K562 (cell line): ENCODE measurements at regions not wholly inside any gene's neighbourhood (a gene's known extent, or its start where the extent isn't known, plus 50 kb on each side); places are given as distances from the start of the nearest gene placed in this dataset.

ENCODE experiments used
- ATAC-seq: fragments of 200-7000 bp; cut with Tn5 transposase; 3 replicates; pipeline ENCODE4 v1.9.1; 2020; ENCODE audit warnings: moderate library complexity
- BruUV-seq: library from RNA; stranded (reverse); fragments of 400-500 nt; replicated peaks from 2 replicates; lab custom pipeline; 2021; lab: Mats Ljungman, UMichigan
- CTCF ChIA-PET: fragments of 300-600 bp; formaldehyde crosslinking; extraction: SDS; loops from one replicate; lab custom pipeline; 2021; ENCODE audit warnings: low intra/inter-chr PET ratio; lab: Yijun Ruan, JAX
- POLR2A ChIA-PET: fragments of 300-600, 350-650 bp; sonication (Branson Sonifier 250); formaldehyde crosslinking; extraction: SDS; loops from one replicate; lab custom pipeline; 2021; ENCODE audit warnings: antibody characterized with exemption, inconsistent platforms; lab: Yijun Ruan, JAX
- DNase-seq, 4 experiments: peaks; one replicate each; pipeline versions ENCODE4 v3.0.0 to v3.0.0-alpha.2; 2011 to 2018; ENCODE audit warnings: low spot score in 3 of 4, mixed read lengths in 3 of 4; ENCODE audit errors: extremely low read depth in 1 of 4
- FAIRE-seq: peaks from 2 replicates; lab custom pipeline; 2011; peaks lifted over from hg19 to GRCh38; lab: Jason Lieb, UNC
- H2AFZ ChIP-seq: 2 replicates; pipeline ENCODE4 v1.6.0; 2011; ENCODE audit warnings: low read depth, low read length, control low read depth, inconsistent platforms
- H3K27ac ChIP-seq: fragments of 200-600 bp; 3 replicates; pipeline ENCODE4 v1.8.0; 2011; ENCODE audit warnings: low read depth, mild to moderate bottlenecking, control low read depth, inconsistent platforms, low read length, moderate library complexity, mixed read lengths; ENCODE audit errors: extremely low read depth
- H3K27me3 ChIP-seq, 2 experiments: fragments of 300-600 bp in 1 of 2; 2 replicates in 1 of 2; 3 replicates in 1 of 2; pipeline versions ENCODE4 v1.6.0 to v1.8.0; 2011; ENCODE audit warnings: inconsistent platforms in 2 of 2, low read length in 2 of 2, mild to moderate bottlenecking in 1 of 2, mixed read lengths in 1 of 2, moderate library complexity in 1 of 2; ENCODE audit not compliant: control insufficient read depth in 2 of 2, insufficient read depth in 2 of 2
- H3K36me3 ChIP-seq: fragments of 300-600 bp; 3 replicates; pipeline ENCODE4 v1.8.0; 2011; ENCODE audit warnings: mild to moderate bottlenecking, low read length, inconsistent platforms; ENCODE audit not compliant: control insufficient read depth, insufficient read depth
- H3K4me1 ChIP-seq, 2 experiments: fragments of 200-600 bp in 1 of 2; replicated peaks in 1 of 2; 2 replicates in 1 of 2; 3 replicates in 1 of 2; pipeline versions ENCODE4 v1.5.1 to v1.8.0; 2011; ENCODE audit warnings: inconsistent platforms in 2 of 2, low read length in 2 of 2, mild to moderate bottlenecking in 1 of 2, mixed read lengths in 1 of 2, moderate library complexity in 1 of 2; ENCODE audit not compliant: control insufficient read depth in 2 of 2, insufficient read depth in 2 of 2
- H3K4me2 ChIP-seq: 2 replicates; pipeline ENCODE4 v1.6.1; 2011; ENCODE audit warnings: low read length, control low read depth, inconsistent platforms, mixed read lengths; ENCODE audit not compliant: insufficient read depth
- H3K4me3 ChIP-seq: fragments of 200-600 bp; sonication (generic), shearing (Covaris generic); 2 replicates; pipeline ENCODE4 v1.5.1; 2016; ENCODE audit warnings: control low read depth, inconsistent platforms
- H3K79me2 ChIP-seq: fragments of 200-600 bp; 3 replicates; pipeline ENCODE4 v1.8.0; 2011; ENCODE audit warnings: low read length, inconsistent platforms; ENCODE audit not compliant: control insufficient read depth, insufficient read depth
- H3K9ac ChIP-seq, 2 experiments: 2 replicates each; pipeline versions ENCODE4 v1.6.0 to v1.6.1; 2011; ENCODE audit warnings: low read depth in 2 of 2, low read length in 2 of 2, control low read depth in 1 of 2, inconsistent platforms in 1 of 2, mild to moderate bottlenecking in 1 of 2, mixed read lengths in 1 of 2; ENCODE audit not compliant: insufficient read depth in 1 of 2
- H3K9me1 ChIP-seq: one replicate; pipeline ENCODE4 v1.6.0; 2011; ENCODE audit warnings: inconsistent platforms, mild to moderate bottlenecking, low read length, moderate library complexity; ENCODE audit not compliant: control insufficient read depth, insufficient read depth
- H3K9me3 ChIP-seq: replicated peaks from 2 replicates; pipeline ENCODE4 v1.5.1; 2011; ENCODE audit warnings: low read depth, low read length, inconsistent platforms; ENCODE audit not compliant: control insufficient read depth, insufficient read depth
- H4K20me1 ChIP-seq: replicated peaks from 2 replicates; pipeline ENCODE4 v1.6.1; 2011; ENCODE audit warnings: low read length, inconsistent platforms, mixed read lengths; ENCODE audit not compliant: control insufficient read depth, insufficient read depth
- ATF2 ChIP-seq: sonication (generic); formaldehyde crosslinking; IDR thresholded peaks from 2 replicates; pipeline ENCODE4 v1.8.1; 2022; ENCODE audit warnings: missing genetic modification reagents
- CREB3L1 ChIP-seq: fragments of 450-650 bp; IDR thresholded peaks from 2 replicates; pipeline ENCODE4 v1.6.1; 2014; ENCODE audit warnings: low read depth, mild to moderate bottlenecking, moderate library complexity, borderline replicate concordance
- DDX20 ChIP-seq: fragments of 450-650 bp; IDR thresholded peaks from 2 replicates; pipeline ENCODE4 v1.6.1; 2016; ENCODE audit warnings: missing genetic modification characterization, low read depth, mild to moderate bottlenecking, missing compliant biosample characterization, moderate library complexity
- ESRRA ChIP-seq: fragments of 450-650 bp; IDR thresholded peaks from 2 replicates; pipeline ENCODE4 v1.6.1; 2014; ENCODE audit warnings: low read depth, mild to moderate bottlenecking, moderate library complexity, borderline replicate concordance
- ETS2 ChIP-seq: IDR thresholded peaks from 2 replicates; pipeline ENCODE4 v1.6.1; 2016; ENCODE audit warnings: borderline replicate concordance, missing genetic modification characterization, mild to moderate bottlenecking, moderate library complexity, missing compliant biosample characterization; ENCODE audit not compliant: poor library complexity, severe bottlenecking
- HNRNPUL1 ChIP-seq: fragments of 200-400 bp; formaldehyde crosslinking; IDR thresholded peaks from 2 replicates; pipeline ENCODE4 v1.6.1; 2017; ENCODE audit warnings: low read length
- MAFG ChIP-seq: fragments of 450-650 bp; conservative IDR thresholded peaks from 2 replicates; pipeline ENCODE4 v1.6.1; 2016; ENCODE audit warnings: missing genetic modification characterization, missing compliant biosample characterization
- NFE2 ChIP-seq: IDR thresholded peaks from 2 replicates; pipeline ENCODE4 v1.6.1; 2014; ENCODE audit warnings: antibody characterized with exemption, low read depth
- NFE2L1 ChIP-seq: fragments of 450-650 bp; IDR thresholded peaks from 2 replicates; pipeline ENCODE4 v1.6.1; 2016; ENCODE audit warnings: missing genetic modification characterization, low read depth, mild to moderate bottlenecking, missing compliant biosample characterization, moderate library complexity, borderline replicate concordance
- NFIC ChIP-seq: fragments of 450-650 bp; IDR thresholded peaks from 2 replicates; pipeline ENCODE4 v1.6.1; 2017; ENCODE audit warnings: mild to moderate bottlenecking, inconsistent platforms
- SAFB2 ChIP-seq: fragments of 200-400 bp; formaldehyde crosslinking; IDR thresholded peaks from 2 replicates; pipeline ENCODE4 v1.6.1; 2018; ENCODE audit warnings: borderline replicate concordance, low read length, low read depth, moderate library complexity; ENCODE audit not compliant: severe bottlenecking
- SIRT6 ChIP-seq: IDR thresholded peaks from one replicate; pipeline ENCODE4 v1.6.1; 2012; ENCODE audit warnings: low read depth, mild to moderate bottlenecking, control low read depth, inconsistent platforms, low read length, moderate library complexity
- TEAD4 ChIP-seq, 2 experiments: sonication (generic) in 1 of 2; formaldehyde crosslinking in 1 of 2; IDR thresholded peaks; 2 replicates each; pipeline versions ENCODE4 v1.6.1 to v1.8.0; 2012 to 2022; ENCODE audit warnings: borderline replicate concordance in 1 of 2, inconsistent platforms in 1 of 2, low read length in 1 of 2, mild to moderate bottlenecking in 1 of 2, missing genetic modification reagents in 1 of 2
- ZNF184 ChIP-seq: sonication (generic); formaldehyde crosslinking; IDR thresholded peaks from 2 replicates; pipeline ENCODE4 v1.5.0; 2020; ENCODE audit warnings: missing genetic modification reagents
- ZNF324 ChIP-seq: fragments of 250-450 bp; sonication (Bioruptor Pico); IDR thresholded peaks from 2 replicates; pipeline ENCODE4 v1.4.0; 2020; ENCODE audit warnings: mild to moderate bottlenecking
- ZNF583 ChIP-seq: fragments of 250-450 bp; sonication (Bioruptor Pico); IDR thresholded peaks from 2 replicates; pipeline ENCODE4 v1.4.0; 2020
- ZZZ3 ChIP-seq: fragments of 450-650 bp; IDR thresholded peaks from 2 replicates; pipeline ENCODE4 v1.6.1; 2016; ENCODE audit warnings: antibody characterized with exemption, mild to moderate bottlenecking, moderate library complexity
- WGBS: fragments of 100-300 bp; shearing (Covaris generic); methylation state at CpG from one replicate; pipeline ENCODE4 v1.1.6; 2016; ENCODE audit warnings: low coverage, mixed read lengths; ENCODE audit not compliant: insufficient coverage; ENCODE audit errors: missing lambda C conversion rate; 5-methylcytosine and 5-hydroxymethylcytosine counted together
- in situ Hi-C: fragments of 300-500 bp; cut with MboI; formaldehyde crosslinking; loops from 4 replicates; pipeline ENCODE4 v1.15.0; 2018; ENCODE audit warnings: inconsistent platforms, mixed read lengths
- intact Hi-C: fragments of 100-400 bp; cut with micrococcal nuclease; formaldehyde crosslinking; loops from 2 replicates; pipeline ENCODE4 v1.14.2; 2022

GRCh38 chr17:70270554-70270953 is 101.2 kb downstream of the KCNJ2 start:
- H3K79me2 ChIP-seq = no peaks in the 10 kb centered on the region
- H2AFZ ChIP-seq = no peak overlapping the region
- FAIRE-seq (no peak), ATAC-seq (no peak), DNase-seq (no peak)
- ChIA-PET POLR2A (interaction anchor here (1.1 kb wide), 1 partner anchor 9 kb away, joined by 4 read pairs; no protein-coding TSS in a partner anchor), CTCF (no interaction called here)
- no peaks in the 10 kb centered on the region for H3K9me3 ChIP-seq
- H3K4me3 ChIP-seq = no peak overlapping the region
- no peaks in the 10 kb centered on the region for H4K20me1 ChIP-seq
- WGBS = 0% methylated on average over 7 of the region's 7 CpGs
- H3K27ac ChIP-seq = no peak overlapping the region
- no peaks in the 10 kb centered on the region for H3K36me3 ChIP-seq
- no peak overlapping the region for H3K9ac ChIP-seq
- in situ Hi-C loops = no loop called here
- H3K27me3 ChIP-seq = no peaks in the 10 kb centered on the region
- BruUV-seq = no TSS peak
- H3K4me2 ChIP-seq = no peak overlapping the region
- H3K4me1 ChIP-seq = no peaks in the 10 kb centered on the region
- intact Hi-C loops = no loop called here
- H3K9me1 ChIP-seq = no peaks in the 10 kb centered on the region
- no peak for TF ChIP-seq ATF2 (CRISPR knock-in tag)
- no peak for TF ChIP-seq ZNF184 (CRISPR knock-in tag)
- no peak for TF ChIP-seq ZNF583 (CRISPR knock-in tag)
- TF ChIP-seq NFE2L1 (tag) = no peak
- TF ChIP-seq NFE2 = no peak
- TF ChIP-seq ZZZ3 = no peak
- no peak for TF ChIP-seq HNRNPUL1
- no peak for TF ChIP-seq NFIC
- no peak for TF ChIP-seq ETS2 (tag)
- no peak for TF ChIP-seq MAFG
- TF ChIP-seq SAFB2 = no peak
- TF ChIP-seq ZNF324 (CRISPR knock-in tag) = no peak
- no peak for TF ChIP-seq CREB3L1
- TF ChIP-seq TEAD4 (IDR thresholded peaks at IDR 0.05; ENCODE audit: low read length) = no peak
- TF ChIP-seq TEAD4 (CRISPR knock-in tag; IDR thresholded peaks at IDR 0.05; ENCODE audit: borderline replicate concordance) = no peak
- no peak for TF ChIP-seq SIRT6
- no peak for TF ChIP-seq ESRRA
- TF ChIP-seq DDX20 (tag) = no peak
